NCI-H2227 treated with DMSO at 0.1 percent for 48 hours (cell line): ENCODE measurements at regions not wholly inside any gene's neighbourhood (a gene's known extent, or its start where the extent isn't known, plus 50 kb on each side); places are given as distances from the start of the nearest gene placed in this dataset.
"Not testable (repeated sequence)": the region's sequence is repeated elsewhere in the genome, so short reads cannot be mapped to it uniquely, and the experiment has no call there.

Experiments used
- DNase-seq: peaks from one replicate; lab custom pipeline; 2025; lab: John Stamatoyannopoulos, UW

DNA sequence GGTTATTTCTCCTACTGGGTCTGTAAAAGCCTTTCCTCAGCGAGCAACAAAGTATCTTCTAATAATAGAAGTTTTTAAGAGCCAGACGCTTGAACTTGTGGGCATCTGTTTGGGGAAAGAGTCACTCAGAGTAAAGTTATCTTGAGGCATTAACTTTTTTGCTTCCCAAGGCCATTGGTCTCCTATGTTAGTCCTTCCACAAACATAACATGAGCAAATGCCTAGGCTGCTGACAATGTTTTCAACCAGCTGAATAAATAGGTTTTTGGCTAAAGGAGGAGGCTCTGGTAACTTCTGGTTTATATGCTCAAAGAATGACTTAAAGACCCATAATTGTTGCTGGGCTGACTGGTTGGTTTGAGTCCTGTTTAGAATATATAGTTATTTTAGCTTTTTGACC is 213.5 kb upstream of the SYNCRIP start:
- no peak for DNase-seq

DNA sequence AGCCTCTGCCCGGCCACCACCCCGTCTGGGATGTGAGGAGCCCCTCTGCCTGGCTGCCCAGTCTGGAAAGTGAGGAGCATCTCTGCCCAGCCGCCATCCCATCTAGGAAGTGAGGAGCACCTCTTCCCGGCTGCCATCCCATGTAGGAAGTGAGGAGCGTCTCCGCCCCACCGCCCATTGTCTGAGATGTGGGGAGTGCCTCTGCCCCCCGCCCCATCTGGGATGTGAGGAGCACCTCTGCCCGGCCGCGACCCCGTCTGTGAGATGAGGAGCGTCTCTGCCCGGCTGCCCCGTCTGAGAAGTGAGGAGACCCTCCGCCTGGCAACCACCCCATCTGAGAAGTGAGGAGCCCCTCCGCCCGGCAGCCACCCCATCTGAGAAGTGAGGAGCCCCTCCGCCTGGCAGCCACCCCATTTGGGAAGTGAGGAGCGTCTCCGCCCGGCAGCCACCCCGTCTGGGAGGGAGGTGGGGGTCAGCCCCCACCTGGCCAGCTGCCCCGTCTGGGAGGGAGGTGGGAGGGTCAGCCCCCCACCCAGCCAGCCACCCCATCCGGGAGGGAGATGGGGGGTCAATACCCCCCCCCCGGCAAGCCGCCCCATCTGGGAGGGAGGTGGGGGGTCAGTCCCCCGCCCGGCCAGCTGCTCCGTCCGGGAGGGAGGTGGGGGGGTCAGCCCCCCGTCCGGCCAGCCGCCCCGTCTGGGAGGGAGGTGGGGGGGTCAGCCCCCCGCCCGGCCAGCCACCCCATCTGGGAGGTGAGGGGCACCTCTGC is 195.8 kb upstream of the SYNCRIP start:
- DNase-seq = not testable (repeated sequence)

DNA sequence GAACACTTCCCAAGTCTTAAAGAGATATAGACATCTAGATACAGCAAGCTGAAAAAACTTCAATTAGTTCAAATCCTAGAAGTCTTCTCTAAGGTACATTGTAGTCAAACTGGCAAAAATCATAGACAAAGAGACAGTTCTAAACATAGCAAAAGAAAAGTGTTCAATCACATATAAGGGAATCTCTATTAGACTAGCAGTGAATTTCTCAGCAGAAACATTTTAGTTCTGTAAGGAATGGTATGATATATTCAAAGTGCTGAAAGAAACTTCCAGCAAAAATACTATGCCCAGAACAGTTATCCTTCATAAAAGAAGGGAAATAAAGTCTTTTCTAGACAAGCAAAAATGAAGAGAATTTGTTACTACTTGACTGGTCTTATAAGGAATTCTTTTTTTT is 186.3 kb upstream of the SYNCRIP start:
- DNase-seq = no peak

DNA sequence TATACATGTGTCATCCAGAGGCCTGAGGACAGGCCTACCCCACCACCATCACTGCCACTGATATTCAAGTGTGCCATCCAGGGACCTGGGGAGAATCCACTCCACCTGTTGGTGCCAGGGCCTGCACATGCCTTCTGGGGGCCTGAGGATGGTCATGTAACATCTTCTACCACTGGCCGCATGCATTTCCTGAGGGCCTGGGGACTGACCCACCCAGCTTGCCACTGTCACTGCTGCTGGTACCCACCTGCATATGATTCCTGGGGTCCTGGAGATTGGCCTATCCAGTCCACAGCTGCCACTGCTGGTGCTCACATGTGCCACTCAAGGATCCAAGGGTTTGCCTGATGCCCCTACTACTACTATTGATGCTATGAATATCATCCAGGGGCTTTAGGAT is 184.3 kb upstream of the SYNCRIP start:
- no peak for DNase-seq

DNA sequence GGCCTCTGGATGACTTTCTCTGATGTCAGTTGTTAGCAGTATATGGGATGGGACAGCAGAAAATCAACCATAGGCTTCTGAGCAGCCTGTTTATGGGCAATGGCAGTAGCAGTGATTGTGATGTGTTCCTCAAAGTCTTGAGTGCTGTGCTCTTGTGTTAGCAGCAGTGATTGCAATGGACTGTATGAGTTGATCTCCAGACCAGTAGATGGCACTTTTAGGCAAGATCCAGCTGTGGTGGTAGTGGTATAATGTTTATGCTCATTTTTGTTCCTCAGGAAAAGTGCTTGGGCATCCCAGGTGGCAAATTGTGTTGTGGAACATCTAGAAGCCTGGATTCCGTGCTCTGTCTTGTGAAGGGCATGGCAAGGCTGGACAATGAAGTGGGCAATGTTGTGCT is 181.6 kb upstream of the SYNCRIP start:
- no peak for DNase-seq

DNA sequence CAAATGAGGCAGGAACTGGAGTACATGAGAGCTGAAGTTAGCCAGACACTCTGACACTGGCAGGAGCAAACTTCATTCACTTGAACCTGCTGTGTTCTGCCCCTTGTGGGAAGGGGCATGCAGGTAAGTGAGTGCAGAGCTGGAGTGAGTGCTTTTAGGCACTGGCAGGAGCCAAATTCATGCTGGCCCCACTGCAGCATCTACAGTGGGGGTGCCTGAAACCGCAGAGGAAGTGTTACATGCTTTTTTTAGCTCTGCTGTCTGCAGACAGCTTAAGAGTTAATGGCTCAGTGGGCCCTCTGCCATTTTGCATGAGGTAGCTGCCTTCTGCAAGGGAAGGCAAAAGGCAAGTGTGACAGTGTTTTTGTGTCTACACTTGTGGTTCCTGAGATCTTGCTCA is 167.9 kb upstream of the SYNCRIP start:
- no peak for DNase-seq

- no peak for DNase-seq
Observed at GRCh38 chr6:85803721-85804120, 161.0 kb upstream of the SYNCRIP start.

- no peak for DNase-seq
Observed at GRCh38 chr6:85802162-85802561, 159.5 kb upstream of the SYNCRIP start.

DNA sequence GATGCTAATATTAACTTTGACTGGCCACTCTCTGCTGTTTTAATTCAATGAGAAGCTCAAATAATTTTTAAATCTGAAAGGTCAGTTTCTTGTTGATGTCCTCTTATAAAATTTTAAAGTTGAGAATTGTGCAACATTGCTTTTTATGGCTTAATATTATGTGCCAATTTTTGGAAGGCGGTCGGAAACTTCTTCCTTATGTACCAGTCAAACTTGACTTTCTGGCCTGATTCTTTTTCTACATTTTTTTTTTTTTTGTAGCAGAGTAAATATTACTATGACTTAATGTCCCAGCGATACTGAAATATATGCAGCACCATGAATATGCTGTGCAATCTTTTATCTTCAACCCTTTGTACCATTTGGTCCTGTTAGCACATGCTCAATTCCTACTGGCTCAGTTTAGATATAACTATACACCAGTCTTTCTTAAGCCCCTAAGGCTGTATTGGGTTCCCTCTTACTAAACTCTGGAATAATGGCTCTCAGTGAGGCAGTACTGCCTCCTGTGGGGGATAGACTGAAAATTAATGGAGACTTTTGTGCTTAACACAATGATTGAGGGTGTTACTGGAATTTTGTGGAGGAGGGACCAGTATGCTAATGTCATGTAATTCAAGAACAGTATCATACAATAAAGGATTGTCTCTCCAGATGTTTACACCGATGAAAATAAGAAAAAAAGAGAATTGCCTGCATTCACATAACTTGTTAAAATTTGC is 156.4 kb upstream of the SYNCRIP start:
- DNase-seq = no peak

- no peak for DNase-seq
Observed at GRCh38 chr6:85797993-85798392, 155.3 kb upstream of the SYNCRIP start.

DNA sequence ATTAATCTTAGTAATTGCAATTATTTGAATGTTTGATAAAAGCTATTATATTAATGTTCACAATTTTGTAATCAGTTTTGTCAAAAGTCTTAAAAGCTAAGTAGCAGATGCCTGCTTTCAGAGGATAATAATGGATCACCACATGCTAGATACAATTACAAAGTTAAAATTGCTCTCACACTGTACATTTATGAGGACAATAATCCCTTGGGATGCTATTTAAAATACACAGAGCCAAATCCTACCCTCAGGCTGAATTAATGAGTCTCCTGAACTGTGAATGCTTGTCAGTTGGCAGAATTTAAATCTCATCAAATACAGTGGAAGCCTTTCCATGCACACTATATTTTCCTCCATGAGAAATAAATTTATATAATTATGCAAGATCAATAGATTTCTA is 153.3 kb upstream of the SYNCRIP start:
- no peak for DNase-seq

DNA sequence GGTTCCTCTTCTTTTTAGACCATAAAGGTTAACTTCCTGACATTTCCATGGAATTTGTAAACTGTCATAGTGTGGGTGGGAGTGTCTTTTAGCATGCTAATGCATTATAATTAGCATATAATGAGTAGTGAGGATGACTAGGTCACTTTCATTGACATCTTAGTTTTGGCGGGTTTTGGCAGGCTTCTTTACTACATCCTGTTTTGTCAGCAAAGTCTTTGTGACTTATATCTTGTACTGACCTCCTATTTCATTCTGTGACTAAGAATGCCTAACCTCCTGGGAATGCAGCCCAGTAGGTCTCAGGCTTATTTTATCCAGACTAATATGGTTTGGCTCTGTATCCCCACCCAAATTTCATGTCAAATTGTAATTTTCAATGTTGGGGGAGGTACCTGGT is 149.6 kb upstream of the SYNCRIP start:
- no peak for DNase-seq

GRCh38 chr6:85775883-85776282 is 133.2 kb upstream of the SYNCRIP start:
- no peak for DNase-seq

GRCh38 chr6:85772641-85773040 is 130.0 kb upstream of the SYNCRIP start:
- DNase-seq = no peak

DNA sequence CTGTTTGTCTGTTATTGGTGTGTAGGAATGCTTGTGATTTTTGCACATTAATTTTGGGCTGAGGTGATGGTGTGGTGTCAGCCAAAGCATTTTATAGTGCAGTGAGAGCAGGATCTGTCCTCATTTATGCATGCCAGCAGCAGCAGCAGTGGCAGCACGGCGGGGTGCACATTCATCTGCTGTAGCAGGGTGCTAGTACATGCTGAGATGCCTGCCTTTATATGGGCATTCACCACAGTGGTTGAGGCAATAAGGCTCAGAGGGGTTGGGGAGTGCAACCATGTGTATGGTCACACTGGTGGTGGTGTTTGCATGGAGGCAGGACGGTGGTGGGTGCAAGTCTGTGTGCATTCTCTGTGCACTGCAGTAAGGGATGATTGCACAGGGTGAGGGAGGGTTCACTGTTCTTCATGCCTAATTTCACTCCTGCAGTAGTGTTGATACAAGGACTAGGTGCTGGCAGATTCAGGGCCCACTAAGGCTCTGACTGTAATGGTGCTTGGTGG is 129.3 kb upstream of the SYNCRIP start:
- DNase-seq = no peak

DNA sequence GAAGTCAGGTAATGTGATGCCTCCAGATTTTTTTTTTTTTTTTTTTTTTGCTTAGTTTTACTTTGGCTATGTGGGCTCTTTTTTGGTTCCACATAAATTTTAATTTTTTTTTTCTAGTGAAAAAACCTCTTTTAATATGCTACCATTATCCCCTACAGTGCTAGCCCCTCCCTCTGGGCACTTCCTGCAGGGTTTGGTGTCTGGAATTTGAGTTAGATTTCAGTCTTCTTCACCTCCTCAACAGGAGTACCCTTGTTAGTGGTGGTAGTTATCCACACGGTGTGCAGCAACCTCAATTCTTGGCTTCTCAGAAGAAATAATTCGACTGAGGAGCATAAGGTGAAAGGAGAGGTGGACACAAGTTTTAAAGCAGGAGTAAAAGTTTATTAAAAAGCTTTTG is 128.8 kb upstream of the SYNCRIP start:
- DNase-seq = no peak

- no peak for DNase-seq
Observed at GRCh38 chr6:85764844-85765243, 122.2 kb upstream of the SYNCRIP start.

DNA sequence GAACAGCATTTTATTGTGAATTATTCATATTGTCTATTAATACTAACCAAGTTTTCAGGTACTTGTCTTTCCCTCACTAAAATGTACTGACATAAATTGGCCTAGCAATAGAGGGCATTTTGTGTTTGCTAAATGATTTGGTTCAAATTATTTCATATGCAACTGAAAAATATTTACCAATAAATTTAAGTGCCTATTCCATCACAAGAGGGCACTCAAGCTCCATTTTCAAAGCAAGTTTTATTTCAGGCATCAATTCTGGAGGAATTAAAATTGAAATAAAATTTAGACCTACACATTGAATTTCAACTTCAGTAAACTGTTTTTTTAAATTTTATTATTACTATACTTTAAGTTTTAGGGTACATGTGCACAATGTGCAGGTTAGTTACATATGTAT is 114.3 kb upstream of the SYNCRIP start:
- no peak for DNase-seq

DNA sequence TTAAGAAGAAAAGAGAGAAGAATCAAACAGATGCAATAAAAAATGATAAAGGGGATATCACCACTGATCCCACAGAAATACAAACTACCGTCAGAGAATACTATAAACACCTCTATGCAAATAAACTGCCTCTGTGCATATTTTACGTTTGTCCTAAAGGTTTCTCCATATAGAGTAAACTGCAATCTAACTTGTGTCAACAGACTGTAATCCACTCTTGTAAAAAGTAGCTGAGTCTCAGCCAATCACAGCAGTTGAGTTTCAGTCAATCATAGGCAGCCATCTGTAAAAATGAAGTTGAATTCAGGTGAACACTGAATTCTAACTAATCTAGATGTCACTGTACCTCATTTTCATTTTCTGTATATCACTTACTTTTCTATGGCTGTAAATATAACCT is 112.2 kb upstream of the SYNCRIP start:
- DNase-seq = no peak

- no peak for DNase-seq
Observed at GRCh38 chr6:85752602-85753001, 109.9 kb upstream of the SYNCRIP start.

DNA sequence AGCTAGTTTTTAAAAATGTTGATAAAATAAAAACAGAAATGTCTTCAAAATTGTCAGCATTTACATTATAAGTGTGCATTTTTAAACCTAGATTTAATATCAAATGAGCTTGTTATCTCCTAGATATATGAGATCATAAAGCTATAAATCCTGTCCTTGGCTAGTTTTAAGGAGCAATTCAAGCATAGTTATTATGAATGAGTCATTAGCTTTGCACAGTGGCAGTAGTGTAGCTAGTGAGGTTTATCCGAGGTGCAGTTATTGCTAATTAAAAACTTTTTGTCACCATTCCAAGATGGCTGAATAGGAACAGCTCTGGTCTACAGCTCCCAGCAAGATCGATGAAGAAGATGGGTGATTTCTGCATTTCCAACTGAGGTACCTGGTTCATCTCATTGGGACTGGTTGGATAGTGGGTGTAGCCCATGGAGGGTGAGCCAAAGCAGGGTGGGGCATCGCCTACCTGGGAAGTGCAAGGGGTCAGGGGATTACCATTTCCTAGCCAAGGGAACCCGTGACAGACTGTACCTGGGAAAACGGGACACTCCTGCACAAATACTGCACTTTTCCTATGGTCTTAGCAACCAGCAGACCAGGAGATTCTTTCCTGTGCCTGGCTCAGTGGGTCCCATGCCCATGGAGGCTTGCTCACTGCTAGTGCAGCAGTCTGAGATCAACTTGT is 108.8 kb upstream of the SYNCRIP start:
- DNase-seq = no peak

DNA sequence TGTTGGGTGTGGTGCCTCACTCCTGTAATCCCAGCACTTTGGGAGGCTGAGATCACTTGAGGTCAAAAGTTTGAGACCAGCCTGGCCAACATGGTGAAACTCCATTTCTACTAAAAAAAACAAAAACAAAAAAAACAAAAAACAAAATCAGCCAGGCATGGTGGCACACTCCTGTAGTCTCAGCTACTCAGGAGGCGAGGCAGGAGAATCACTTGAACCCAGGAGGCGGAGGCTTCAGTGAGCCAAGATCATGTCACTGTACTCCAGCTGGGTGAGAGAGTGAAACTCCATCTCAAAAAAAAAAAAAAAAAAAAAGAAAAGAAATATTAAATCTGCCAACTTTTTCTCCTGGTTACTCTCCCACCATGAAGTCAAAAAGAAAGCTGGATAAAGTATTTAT is 107.5 kb upstream of the SYNCRIP start:
- DNase-seq = not testable (repeated sequence)

GRCh38 chr6:85749236-85749635 is 106.5 kb upstream of the SYNCRIP start:
- no peak for DNase-seq
